8988T (cell line): ENCODE measurements at regions not wholly inside any gene's neighbourhood (a gene's known extent, or its start where the extent isn't known, plus 50 kb on each side); places are given as distances from the start of the nearest gene placed in this dataset.

Source experiments
- DNase-seq: peaks from one replicate; pipeline ENCODE4 v3.0.0; 2011

DNA sequence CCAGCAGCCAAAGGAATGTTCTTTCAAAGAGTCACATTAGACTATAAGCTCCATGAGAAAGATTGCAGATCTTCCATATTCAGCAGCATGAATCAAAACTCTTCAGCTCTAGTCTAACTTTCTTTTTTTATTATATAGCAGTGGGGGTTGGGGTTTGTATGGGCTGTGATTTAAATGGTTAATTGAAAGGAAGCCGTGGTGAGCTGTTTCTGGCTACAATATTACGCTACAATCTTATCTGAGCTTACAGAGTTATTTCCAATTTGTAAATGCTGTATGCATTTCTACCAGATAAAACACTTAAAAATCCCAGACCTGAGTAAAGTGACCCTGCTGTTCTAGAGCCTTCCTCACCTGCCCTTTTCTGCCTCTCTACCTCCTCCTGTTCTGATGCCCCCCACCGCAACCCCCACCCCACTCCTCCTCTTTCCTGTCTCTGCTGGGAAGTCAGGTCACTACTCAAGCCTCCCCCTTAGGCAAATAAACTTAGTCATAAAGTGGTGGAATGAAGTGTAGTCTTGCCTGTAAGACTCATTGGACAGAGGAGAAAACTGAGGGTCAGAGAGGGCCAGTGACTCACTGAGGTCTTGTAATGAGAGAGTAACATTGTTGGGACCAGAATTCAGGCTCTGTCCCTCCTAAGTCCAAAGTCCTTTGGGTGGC lies 1089.5 kb downstream of the BCL11B start:
- no peak for DNase-seq

DNA sequence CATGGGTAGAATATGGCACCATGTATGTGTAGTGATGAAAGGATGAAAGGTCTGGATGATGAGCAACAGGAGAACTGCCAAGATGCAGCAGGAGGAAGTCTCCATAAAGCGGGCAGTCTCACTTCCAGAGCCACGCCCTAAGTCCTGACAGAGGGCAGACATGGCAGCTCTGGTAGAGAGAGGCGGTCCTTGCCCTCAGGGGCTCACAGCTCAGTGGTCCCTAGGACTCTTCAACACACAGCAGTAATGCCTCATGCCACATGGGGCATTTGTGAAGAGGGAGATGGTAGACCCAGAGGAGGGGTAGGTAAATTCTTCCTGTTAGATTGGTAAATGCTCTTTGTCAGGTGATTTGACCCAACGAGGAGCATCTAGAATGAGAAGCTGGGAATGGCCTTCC lies 1088.4 kb downstream of the BCL11B start:
- no peak for DNase-seq

DNA sequence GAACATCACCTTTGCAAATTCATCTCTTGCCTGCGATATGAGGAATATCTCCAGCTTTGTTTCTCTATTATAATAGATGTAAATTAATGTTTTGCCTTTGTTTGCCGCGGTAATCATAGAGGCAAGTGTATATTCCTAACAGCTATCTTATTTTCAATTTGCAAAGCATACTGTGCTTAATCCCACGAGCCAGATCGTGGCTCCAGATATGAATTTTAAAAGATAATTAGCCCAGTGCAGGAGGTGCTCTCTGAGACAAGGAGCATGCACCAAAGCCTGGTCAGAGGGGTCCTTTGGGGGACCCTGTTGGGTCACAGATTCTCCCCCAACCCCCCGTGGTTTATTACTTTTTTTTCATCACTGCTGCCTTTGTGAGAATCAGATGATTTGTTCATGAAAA lies 1087.5 kb downstream of the BCL11B start:
- DNase-seq: no peak

DNA sequence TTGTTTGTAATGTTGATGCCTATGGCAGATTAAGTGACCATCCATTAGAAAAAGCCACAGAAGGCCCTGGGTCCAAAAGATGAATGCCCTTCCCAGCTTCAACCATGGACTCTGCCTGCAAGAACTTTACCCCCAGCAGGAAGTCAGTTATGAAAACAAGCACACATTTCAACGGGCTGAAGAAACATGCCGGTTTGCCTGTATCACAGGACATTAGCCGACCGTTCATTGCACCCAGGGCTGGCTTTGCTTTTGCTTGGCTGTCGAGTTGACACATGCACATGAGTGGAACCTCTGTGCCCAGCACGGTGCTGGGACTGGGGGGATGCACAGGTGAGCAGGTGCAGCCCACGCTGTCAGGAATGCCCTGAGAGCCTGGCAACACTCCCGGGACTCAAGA lies 1087.0 kb downstream of the BCL11B start:
- no peak for DNase-seq

DNA sequence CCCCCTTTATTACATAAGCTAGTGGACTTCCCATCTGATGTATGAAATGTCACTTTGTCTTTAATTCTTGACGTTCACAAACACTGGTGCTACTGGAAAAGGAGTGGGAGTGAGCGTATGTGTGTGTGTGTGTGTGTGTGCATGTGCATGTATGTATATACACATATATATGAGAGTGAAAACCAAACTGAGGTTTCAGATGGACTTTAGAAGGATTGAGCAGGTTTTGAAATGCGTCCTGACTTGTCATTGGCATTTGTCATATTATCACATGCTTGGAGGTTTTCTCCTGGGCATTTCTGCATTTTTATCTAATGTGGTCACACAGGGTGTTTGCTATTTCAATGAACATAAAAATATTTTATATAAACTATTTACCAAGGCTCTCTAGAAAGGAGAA lies 1085.9 kb downstream of the BCL11B start:
- no peak for DNase-seq

DNA sequence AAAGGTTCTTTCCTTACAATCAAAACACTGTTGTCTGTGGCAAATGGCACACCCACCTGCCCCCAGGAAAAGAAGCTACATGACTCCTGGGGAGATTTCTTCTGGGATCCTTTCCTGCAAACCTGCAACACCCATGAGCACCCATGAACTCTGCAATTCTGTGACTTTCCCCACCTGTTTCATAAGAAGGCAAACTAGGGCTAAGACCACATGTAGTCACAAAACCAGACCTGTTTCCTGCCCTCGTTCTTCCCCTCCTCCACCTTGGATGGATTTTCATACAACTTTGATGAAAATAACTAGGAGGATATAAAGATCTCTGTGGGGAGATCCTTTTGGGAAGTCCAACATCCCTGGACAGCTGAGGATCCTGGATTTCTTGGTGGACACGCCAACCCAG lies 1084.7 kb downstream of the BCL11B start:
- DNase-seq: no peak

DNA sequence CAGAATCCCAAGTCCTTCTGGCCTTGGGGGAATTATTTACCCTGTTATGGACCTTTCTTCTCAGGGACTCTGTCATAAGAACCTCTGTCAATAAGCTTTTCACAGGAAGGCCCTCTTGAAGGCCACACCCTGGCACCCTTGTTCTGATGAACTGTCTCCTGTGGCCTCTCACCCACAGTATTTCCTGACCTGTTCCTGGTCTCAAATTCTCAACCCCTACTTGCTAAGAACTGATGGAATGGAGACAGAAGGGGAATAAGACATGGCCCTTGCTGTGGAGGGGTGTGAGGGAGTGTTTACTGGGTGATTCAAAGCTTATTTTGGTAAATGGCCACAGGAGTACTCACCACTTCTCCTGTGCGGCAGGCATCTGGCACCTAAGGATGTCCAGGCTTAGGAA lies 1082.9 kb downstream of the BCL11B start:
- DNase-seq: no peak

DNA sequence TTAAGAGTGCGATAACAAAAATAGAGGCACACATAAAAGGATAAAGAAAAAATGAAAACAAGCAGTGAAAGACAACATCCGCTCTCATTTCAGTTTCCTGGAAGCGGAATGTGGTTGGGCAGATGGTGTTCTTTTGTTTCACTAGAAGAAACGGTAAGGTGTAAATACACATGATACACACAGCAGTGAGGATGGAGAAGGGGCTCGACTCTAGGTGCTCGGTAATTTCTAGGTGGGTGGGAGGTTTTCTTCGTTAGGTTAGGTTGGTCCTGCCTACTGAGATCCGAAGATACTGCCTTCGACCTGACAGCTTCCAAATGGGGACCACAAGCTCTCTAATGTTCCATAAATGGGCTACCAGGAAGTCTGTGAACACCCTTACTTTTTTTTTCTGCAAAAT lies 1082.5 kb downstream of the BCL11B start:
- no peak for DNase-seq

DNA sequence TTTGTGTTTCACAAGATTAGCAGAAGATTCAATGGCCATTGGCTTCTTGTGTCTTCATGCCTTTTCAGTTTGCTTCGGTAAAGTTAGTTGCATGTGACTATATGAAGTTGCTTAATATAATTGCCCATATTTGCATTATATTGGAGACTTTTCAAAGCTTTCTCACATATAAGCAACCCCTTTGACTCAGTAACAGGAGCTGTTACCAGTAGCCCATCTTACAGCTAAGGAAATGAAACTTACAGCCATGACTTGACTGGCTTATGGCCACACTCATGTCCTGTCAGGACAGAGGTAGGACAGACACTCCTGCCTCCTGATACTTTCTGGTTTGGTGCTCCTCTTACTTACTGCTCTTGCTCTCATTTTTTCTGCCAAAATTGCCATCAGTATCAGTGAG lies 1082.1 kb downstream of the BCL11B start:
- DNase-seq: no peak

DNA sequence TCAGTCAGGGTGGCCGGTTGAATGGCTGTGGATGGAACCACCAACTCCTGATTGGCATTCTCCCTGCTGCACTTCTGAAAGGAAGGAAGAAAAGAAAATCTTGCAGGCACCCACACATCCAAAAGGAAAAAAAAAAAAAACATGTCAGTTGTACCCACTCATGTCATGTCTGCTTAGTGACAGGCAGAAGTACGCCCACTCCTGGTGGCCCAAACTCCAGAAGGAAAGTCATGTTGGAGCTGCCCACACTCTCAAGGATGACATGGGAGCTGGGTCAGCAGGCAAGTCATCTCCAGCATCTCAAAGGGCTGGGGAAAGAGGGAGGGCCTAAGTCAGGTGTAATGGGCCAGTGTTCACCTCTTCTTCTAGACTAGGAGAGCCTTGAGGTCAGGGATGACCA lies 1079.1 kb downstream of the BCL11B start:
- DNase-seq: no peak

DNA sequence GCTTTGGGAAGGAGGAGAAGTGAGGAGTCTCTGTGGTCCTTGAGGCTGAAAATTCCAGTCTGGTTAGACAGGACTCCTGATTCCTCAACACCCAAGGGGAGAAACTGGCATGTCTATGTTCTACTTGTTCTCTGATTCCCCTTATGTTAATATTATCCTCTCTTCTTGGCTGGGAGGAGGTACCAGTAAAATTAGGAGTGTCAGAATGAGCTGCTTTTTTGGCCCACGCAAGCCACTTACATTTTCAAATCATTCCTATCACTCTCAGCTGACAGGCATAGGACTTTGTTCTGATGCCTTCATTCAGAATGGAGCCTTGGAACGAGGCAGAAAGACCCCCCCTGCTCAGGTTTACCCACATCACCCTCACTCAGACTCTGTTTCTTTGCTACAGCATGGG lies 1077.2 kb downstream of the BCL11B start:
- no peak for DNase-seq

DNA sequence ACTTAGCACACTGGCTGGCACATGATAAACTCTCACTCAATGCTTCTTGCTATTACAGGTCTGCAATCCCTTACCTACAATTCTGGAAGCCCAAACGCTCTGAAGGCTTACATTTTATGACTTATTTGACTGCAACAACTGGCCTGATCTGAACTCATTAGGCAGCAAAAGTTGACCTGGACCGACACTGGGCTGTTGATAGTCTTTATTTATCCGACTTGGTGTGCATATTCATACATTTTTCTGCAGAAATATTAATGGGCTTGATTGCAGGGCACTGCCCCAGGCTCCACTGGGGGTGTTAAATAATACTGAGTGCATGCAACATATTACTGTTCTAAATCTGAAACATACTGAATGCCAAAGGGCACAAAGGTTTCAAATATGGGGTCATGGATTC lies 1076.7 kb downstream of the BCL11B start:
- DNase-seq: no peak

DNA sequence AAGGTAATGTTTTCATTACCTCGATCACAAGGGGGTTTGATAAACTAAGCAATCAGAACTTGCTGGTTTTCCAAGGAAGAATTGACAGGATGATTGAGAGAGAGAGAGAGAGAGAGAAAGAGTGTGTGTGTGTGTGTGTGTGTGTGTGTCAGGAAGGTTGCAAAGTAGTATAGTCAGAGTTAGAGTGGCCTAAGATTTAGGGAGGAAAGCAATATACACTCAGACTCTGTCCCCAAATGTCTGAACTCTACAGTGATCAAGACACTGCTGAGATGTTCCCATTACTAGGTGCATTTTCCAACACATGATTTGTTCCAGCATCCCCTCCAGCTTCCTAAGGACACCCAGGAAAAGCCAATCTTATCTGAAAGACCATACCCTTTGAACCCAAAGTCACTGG lies 1074.1 kb downstream of the BCL11B start:
- no peak for DNase-seq

DNA sequence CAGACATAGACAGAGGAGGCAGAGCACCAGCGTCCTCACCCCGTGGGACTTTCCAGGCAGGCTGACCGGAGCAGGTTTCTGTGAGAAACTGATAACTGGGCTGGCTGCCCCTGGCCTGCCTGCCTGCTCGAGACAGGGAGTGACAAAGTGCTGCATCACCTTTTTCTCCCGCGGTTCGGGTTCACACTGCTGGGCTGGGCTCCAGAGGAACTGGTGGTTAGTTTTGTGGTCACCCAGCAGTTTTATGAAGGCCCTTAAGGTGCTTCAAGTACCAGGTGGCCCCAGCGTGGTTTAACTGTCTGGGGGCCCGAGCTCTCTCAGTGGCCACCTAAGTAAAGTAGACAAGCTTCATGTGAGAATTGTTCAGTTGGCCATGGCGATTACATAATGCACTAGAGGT lies 1073.6 kb downstream of the BCL11B start:
- DNase-seq: no peak

DNA sequence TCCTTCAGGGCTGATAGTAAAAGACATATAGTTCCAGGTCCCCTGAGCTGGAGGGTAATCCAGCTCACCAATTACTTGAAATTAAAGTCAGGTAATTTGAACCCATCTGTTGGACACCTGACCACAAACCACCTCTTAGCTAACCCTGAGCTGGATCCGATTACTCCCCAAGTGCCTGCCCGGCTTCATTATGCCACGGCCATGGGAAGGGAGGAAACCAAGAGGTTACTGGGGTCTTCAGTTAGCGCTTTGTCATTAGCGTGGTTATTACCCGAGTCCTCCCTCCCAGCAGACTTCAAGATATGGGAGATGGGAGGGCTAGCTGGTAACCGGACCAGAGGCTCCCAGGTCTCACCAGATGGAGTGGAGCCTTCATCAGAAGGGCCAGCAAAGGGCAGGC lies 1071.4 kb downstream of the BCL11B start:
- no peak for DNase-seq

DNA sequence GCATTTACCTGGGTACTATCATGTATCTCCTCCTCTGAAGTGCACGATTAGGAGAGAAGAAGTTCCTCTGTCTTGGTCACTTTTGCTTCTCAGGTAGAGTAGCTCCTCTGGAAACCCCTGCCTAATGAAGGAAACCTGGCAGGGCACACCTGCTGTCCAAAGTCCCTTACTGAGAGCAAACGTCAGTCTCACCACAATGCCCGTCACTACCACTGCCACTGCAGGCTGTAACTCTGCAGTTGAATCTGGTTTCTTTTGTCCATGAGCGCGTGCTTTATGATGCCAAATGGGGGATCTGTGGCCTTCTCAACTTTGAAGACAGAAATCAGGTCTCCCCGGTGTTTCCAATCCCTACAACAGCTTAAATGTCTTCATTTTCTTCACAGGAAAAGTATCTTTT lies 1068.6 kb downstream of the BCL11B start:
- DNase-seq: no peak

DNA sequence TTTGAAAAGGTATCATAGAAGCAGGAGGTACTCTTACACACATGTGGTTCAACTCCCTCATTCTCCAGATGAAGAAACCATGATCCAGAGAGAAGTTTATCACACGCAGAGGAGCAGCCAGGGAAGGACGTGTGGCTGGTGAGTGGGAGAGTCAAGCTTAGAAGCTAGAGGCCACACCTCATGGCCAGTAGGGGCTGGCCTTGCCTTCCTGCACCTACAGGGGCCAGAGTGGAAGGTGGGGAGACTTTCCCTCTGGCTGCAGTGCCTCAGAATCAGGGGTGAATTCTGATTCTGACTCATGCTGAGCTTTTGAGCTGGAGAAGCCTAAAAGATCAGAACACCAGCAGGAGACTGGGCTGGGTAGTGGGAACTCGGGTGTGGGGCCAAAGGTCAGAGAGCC lies 1067.9 kb downstream of the BCL11B start:
- no peak for DNase-seq

DNA sequence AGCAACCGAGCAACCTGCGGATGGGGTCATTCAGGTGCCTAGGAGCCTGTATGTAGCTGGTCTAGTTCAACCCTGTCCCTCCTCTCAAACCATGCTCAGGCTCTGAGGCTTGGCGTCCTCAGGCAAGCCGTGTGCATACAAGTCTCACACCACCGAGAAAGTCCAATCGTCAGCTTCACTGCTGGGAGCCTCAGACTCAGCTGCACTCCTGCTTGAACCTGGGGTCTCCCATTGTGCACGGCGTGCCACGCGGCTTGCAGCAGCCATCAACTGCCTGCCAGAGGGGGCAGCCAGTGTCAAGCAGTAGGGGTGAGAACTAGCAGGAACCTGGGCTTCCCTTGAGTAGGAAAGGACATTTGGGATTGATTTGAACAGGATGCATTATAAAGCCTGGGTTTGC lies 1064.6 kb downstream of the BCL11B start:
- no peak for DNase-seq

DNA sequence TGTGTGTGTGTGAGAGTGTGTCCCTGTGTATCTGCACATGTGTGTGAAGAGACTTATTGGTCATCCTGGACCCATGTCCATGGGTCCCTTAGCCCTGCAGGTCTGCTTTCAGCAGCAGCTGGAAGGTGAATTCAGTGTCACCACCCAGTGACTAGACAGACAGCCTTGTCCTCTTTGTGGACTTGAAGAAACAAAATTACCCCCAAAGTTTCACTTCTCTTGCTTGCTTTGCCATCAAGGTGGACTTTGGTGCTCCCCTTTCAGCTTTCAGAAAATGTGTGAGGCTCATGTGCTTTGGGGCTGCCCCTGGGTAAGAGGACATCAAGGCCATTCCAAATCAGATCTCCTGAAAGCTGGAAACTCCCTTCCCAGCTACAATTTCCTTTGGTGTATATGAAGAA lies 1063.8 kb downstream of the BCL11B start:
- no peak for DNase-seq

DNA sequence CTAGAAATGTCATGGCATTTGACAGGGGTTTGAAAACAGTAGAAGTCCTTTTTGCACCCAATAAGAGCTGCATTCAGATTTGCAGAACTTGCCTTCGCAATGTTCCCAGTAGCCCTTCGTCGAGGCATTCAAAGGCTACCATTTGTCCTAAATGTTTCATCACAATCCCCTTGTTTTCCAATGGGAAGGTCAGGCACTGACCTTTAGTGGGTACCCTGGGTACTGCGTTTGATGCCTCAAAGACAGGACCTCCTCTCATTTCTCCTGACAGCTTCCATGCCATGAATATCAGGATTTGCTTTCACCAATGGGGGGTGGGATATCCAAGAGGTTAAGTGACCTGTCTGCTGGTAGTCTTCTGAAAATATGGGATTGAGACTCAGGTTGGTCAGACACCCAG lies 1063.1 kb downstream of the BCL11B start:
- no peak for DNase-seq

DNA sequence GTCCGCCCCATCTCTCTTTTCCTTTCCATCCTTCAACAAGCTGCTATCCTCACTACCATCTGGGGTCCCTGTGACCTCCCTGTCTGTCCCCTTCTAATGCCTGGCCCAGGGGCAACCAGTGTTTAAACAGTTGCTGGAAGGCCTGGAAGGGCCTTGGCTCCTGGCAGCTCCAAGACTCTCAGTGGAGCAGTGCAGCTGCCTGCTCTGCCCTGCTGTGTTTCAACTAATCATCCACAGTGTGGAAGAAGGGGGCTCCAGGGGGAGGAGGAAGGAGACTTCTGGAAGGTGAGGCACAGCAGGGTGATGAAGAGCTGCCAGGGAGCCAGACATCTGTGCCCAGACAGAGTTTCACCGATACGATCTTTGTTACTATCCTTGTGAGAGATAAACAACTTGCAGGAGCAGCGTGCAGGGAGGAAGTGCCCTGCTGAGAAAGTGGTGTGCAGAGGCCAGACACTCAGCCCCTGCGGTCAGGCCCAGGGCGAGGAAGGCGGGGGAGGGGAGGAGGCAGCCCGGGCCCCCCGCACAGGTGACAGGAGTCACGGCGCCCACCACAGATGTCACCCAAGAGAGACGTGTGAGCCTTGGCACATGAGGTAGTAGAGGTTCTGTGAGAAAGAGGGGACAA lies 1061.8 kb downstream of the BCL11B start:
- DNase-seq: no peak

DNA sequence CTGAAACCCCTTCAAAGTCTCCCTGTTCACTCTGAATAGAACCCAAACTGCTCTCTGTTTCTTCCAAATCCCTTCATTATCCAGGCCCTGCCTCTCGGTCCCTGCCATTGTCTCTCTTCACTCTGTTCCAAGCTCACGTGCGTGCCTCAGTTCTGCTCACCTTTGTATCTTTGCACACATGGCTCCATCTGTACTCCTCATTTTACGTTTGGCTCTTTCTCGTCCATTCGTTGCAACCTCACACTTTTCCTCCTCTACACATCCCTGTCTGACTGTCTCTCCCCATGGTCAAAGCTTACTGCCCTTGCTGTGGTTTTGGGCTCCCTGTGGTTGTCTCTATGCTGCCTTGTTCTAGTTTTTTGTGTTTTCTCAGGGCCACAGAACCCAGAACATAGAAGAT lies 1054.5 kb downstream of the BCL11B start:
- DNase-seq: no peak

DNA sequence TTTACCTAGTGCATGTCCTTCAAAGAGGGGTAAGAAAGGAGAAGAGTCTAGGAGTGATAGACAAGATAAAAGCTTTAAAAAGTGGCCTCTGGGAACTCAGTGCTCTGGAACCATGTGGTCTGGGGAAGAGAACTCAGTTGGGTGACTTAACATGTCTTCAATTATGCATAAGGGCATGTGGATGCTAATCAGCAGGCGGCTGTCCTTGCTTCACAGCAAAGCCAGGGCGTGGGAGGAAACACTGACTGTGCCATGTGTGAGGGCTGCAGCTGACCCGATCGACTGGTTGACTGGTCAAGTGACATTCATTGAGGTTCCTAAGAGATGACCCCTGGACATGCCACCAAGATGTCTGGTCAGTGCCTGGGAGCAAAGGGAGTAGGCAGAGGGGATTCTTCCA lies 1053.8 kb downstream of the BCL11B start:
- no peak for DNase-seq

DNA sequence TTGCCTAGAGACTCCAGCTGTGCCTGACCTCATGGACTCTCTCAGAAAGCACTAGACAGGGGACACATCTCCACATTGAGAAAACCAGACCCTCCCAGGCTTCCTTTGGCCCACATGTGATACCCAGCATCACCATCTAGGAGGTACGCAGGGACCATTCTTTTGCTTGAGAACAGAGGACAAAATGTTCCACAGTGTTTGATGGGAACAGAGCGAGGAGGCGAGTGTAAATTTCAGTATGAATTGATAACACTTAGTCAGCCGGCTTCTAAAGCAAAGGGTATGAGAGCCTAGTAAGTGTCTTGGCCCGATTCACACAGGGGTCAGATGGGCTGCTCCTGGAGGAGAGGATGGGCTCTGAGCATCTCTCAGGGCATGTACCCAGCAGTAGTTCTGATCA lies 1052.4 kb downstream of the BCL11B start:
- no peak for DNase-seq

DNA sequence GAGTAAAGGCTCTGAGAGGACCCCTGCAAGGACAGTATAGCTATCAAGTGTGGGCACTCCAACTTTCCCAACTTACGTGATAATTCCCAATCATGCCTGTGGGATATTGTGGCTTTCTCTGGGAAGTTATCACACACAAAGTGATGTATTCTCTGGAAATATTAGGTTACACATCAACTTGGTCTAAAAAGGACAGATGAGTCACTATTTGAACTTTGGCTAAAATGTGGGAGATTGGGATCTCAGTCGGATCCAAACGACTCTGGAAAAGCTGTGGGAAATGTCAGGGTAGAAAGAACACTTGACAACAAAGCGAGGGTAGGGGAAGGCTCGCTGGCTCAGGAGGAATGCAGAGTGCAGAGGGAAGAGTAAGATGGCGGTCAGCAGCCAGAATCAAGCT lies 1048.9 kb downstream of the BCL11B start:
- no peak for DNase-seq
